Adrenal gland (tissue), 5 donors: ENCODE measurements at regions not wholly inside any gene's neighbourhood (a gene's known extent, or its start where the extent isn't known, plus 50 kb on each side); places are given as distances from the start of the nearest gene placed in this dataset.

Experiments
- POLR2A ChIP-seq, 2 donors: fragments of 450-650 bp; IDR thresholded peaks; one replicate each; pipeline ENCODE4 v1.6.1; 2017; ENCODE audit warnings: antibody characterized with exemption in 2 of 2, mild to moderate bottlenecking in 2 of 2, moderate library complexity in 1 of 2
- TF ChIP-seq, protein P1 (sequence below), 6 experiments: fragments of 450-650 bp in 4 of 6; fragments of 200-600 bp in 2 of 6; sonication (generic) in 1 of 6; IDR thresholded peaks; 1 replicate in 5 of 6; 2 replicates in 1 of 6; pipeline versions ENCODE4 v1.5.1 to v1.8.0; 2016 to 2021; ENCODE audit warnings: antibody characterized with exemption in 6 of 6, mild to moderate bottlenecking in 2 of 6, moderate library complexity in 1 of 6
- donor health status: DM: no; HTN: no; CAD: no.

GRCh38 chr11:86746514-86746913, 53.8 kb upstream of the PRSS23 start:
- TF ChIP-seq POLR2A (IDR thresholded peaks at IDR 0.05) = no peak
- TF ChIP-seq, protein P1, sequence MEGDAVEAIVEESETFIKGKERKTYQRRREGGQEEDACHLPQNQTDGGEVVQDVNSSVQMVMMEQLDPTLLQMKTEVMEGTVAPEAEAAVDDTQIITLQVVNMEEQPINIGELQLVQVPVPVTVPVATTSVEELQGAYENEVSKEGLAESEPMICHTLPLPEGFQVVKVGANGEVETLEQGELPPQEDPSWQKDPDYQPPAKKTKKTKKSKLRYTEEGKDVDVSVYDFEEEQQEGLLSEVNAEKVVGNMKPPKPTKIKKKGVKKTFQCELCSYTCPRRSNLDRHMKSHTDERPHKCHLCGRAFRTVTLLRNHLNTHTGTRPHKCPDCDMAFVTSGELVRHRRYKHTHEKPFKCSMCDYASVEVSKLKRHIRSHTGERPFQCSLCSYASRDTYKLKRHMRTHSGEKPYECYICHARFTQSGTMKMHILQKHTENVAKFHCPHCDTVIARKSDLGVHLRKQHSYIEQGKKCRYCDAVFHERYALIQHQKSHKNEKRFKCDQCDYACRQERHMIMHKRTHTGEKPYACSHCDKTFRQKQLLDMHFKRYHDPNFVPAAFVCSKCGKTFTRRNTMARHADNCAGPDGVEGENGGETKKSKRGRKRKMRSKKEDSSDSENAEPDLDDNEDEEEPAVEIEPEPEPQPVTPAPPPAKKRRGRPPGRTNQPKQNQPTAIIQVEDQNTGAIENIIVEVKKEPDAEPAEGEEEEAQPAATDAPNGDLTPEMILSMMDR (IDR thresholded peaks at IDR 0.05) = no peak
